Transverse colon (tissue), 4 donors: ENCODE measurements at regions not wholly inside any gene's neighbourhood (a gene's known extent, or its start where the extent isn't known, plus 50 kb on each side); places are given as distances from the start of the nearest gene placed in this dataset.

ENCODE experiments used
- CTCF ChIP-seq, 5 experiments: fragments of 200-600 bp in 3 of 5; fragments of 450-650 bp in 2 of 5; sonication (generic) in 3 of 5; IDR thresholded peaks; 1 replicate in 2 of 5; 2 replicates in 3 of 5; pipeline ENCODE4 v1.5.1; 2016 to 2017; ENCODE audit warnings: antibody characterized with exemption in 5 of 5, inconsistent platforms in 3 of 5, mild to moderate bottlenecking in 2 of 5, moderate library complexity in 1 of 5
- POLR2AphosphoS5 ChIP-seq, 3 donors: sonication (generic); formaldehyde crosslinking; IDR thresholded peaks; one replicate each; pipeline ENCODE4 v1.6.1; 2016; ENCODE audit warnings: antibody characterized with exemption in 3 of 3

GRCh38 chr12:93115198-93115601, 186.1 kb upstream of the EEA1 start:
- TF ChIP-seq CTCF (IDR thresholded peaks at IDR 0.05), result no peak
- TF ChIP-seq POLR2AphosphoS5 (IDR thresholded peaks at IDR 0.05), result no peak
